ENCODE measurements at regions not wholly inside any gene's neighbourhood (a gene's known extent, or its start where the extent isn't known, plus 50 kb on each side); places are given as distances from the start of the nearest gene placed in this dataset.

DNA sequence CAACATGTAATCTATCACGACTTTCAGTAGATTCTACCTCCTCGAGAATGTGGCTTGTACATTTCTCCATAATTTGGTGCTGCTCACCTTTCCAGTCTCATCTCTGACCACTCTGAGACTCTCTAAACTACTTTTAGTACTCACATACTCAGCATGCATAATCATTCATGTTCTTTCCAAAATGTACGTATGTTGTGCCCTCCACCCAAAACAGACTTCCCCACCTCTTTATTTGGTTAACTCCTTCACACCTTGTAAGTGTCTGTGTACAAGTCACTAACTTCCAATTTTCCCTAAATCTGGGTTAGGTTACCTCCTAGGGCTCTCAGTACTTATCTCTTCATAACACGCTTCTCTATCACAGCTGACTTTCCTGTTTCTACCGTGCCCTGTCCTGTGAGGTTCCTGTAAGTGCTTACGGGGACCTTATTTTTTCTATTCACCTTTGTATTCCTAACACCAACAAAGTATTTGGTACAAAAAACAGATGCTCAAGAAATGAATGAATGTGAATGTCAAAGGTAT, 186.2 kb upstream of the MKLN1 start:
- no peaks in the 10 kb centered on the region for H3K36me3 ChIP-seq (replicated peaks; ENCODE audit: insufficient read depth, low read length)
- H2AFZ ChIP-seq (ENCODE audit: low read length) = no peak overlapping the region
- H3K27ac ChIP-seq (ENCODE audit: low read length) = no peak overlapping the region
- no peak overlapping the region for H3K4me2 ChIP-seq (ENCODE audit: low read depth, low read length)
- no peaks in the 10 kb centered on the region for H3K4me1 ChIP-seq (ENCODE audit: low read length)
- H3K9me2 ChIP-seq (replicated peaks; ENCODE audit: insufficient read depth, low read length) = no peaks in the 10 kb centered on the region
- no peaks in the 10 kb centered on the region for H3K27me3 ChIP-seq (replicated peaks; ENCODE audit: insufficient read depth, low read length)
- H3K4me3 ChIP-seq (ENCODE audit: low read length) = no peak overlapping the region
- H3K9ac ChIP-seq (ENCODE audit: low read length) = no peak overlapping the region
- H4K20me1 ChIP-seq (ENCODE audit: insufficient read depth, low read length) = no peaks in the 10 kb centered on the region
- no peak for DNase-seq
- no peaks in the 10 kb centered on the region for H3F3A ChIP-seq (ENCODE audit: insufficient read depth, low read length)
- H3K79me2 ChIP-seq (ENCODE audit: low read length) = no peaks in the 10 kb centered on the region
- no peaks in the 10 kb centered on the region for H3K9me3 ChIP-seq (replicated peaks; ENCODE audit: insufficient read depth, low read length)
- TF ChIP-seq, protein P1, sequence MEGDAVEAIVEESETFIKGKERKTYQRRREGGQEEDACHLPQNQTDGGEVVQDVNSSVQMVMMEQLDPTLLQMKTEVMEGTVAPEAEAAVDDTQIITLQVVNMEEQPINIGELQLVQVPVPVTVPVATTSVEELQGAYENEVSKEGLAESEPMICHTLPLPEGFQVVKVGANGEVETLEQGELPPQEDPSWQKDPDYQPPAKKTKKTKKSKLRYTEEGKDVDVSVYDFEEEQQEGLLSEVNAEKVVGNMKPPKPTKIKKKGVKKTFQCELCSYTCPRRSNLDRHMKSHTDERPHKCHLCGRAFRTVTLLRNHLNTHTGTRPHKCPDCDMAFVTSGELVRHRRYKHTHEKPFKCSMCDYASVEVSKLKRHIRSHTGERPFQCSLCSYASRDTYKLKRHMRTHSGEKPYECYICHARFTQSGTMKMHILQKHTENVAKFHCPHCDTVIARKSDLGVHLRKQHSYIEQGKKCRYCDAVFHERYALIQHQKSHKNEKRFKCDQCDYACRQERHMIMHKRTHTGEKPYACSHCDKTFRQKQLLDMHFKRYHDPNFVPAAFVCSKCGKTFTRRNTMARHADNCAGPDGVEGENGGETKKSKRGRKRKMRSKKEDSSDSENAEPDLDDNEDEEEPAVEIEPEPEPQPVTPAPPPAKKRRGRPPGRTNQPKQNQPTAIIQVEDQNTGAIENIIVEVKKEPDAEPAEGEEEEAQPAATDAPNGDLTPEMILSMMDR (IDR thresholded peaks at IDR 0.05; ENCODE audit: low read length) = no peak
- TF ChIP-seq EZH2 (optimal IDR thresholded peaks at IDR 0.05; ENCODE audit: low read depth, low read length) (no peak), EZH2phosphoT487 (IDR thresholded peaks at IDR 0.05; ENCODE audit: low read length) (no peak)

DNA sequence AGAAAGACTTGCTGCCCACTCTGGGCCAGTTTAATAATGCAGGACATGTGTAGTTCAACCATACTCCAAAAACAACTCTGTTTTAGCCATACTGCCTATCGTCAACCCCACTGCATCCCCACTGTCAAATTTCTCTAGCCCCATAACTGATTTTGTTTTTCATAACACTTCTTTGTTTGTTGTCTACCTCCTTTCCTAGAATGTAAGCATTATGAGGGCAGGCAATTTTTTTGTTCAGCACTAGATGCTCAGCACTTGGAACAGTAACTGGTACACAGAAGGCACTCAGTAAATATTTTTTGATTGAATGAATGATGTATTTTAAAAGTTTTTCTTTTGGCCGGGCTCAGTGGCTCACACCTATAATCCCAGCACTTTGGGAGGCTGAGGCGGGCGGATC, 183.8 kb upstream of the MKLN1 start:
- no peak overlapping the region for H3K27ac ChIP-seq (ENCODE audit: low read length)
- no peak overlapping the region for H3K9ac ChIP-seq (ENCODE audit: low read length)
- H2AFZ ChIP-seq (ENCODE audit: low read length) = no peak overlapping the region
- H3F3A ChIP-seq (ENCODE audit: insufficient read depth, low read length) = no peaks in the 10 kb centered on the region
- no peaks in the 10 kb centered on the region for H3K4me1 ChIP-seq (ENCODE audit: low read length)
- no peaks in the 10 kb centered on the region for H4K20me1 ChIP-seq (ENCODE audit: insufficient read depth, low read length)
- no peaks in the 10 kb centered on the region for H3K9me3 ChIP-seq (replicated peaks; ENCODE audit: insufficient read depth, low read length)
- H3K27me3 ChIP-seq (replicated peaks; ENCODE audit: insufficient read depth, low read length) = no peaks in the 10 kb centered on the region
- no peaks in the 10 kb centered on the region for H3K9me2 ChIP-seq (replicated peaks; ENCODE audit: insufficient read depth, low read length)
- DNase-seq = no peak
- TF ChIP-seq EZH2phosphoT487 (IDR thresholded peaks at IDR 0.05; ENCODE audit: low read length) (no peak), EZH2 (optimal IDR thresholded peaks at IDR 0.05; ENCODE audit: low read depth, low read length) (no peak)
- TF ChIP-seq, protein P1 (IDR thresholded peaks at IDR 0.05; ENCODE audit: low read length) = no peak
- no peak overlapping the region for H3K4me3 ChIP-seq (ENCODE audit: low read length)
- H3K36me3 ChIP-seq (replicated peaks; ENCODE audit: insufficient read depth, low read length) = no peaks in the 10 kb centered on the region
- no peak overlapping the region for H3K4me2 ChIP-seq (ENCODE audit: low read depth, low read length)
- no peaks in the 10 kb centered on the region for H3K79me2 ChIP-seq (ENCODE audit: low read length)

DNA sequence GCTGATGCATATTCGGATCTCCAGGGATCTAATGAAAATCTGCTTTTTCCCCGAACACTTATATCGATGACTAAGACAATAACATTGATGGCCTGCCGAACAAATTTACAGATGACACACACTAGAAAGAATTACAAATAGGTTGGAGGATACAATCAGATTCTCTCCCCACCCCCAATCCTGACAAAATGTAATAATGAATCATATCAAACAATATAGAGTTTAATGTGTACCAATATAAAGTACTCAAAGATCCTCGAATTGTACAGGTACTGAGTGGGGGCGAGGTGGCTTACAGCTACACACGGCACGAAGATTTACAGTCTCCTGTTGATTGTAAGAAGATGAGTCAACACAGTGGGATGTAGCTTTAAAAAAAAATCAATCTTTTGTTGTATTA, 182.7 kb upstream of the MKLN1 start:
- H3K4me1 ChIP-seq (ENCODE audit: low read length) = no peaks in the 10 kb centered on the region
- H3K36me3 ChIP-seq (replicated peaks; ENCODE audit: insufficient read depth, low read length) = no peaks in the 10 kb centered on the region
- H4K20me1 ChIP-seq (ENCODE audit: insufficient read depth, low read length) = no peaks in the 10 kb centered on the region
- no peak overlapping the region for H3K27ac ChIP-seq (ENCODE audit: low read length)
- H2AFZ ChIP-seq (ENCODE audit: low read length) = no peak overlapping the region
- H3K27me3 ChIP-seq (replicated peaks; ENCODE audit: insufficient read depth, low read length) = no peaks in the 10 kb centered on the region
- H3K9ac ChIP-seq (ENCODE audit: low read length) = no peak overlapping the region
- no peak overlapping the region for H3K4me3 ChIP-seq (ENCODE audit: low read length)
- no peak for TF ChIP-seq EZH2 (optimal IDR thresholded peaks at IDR 0.05; ENCODE audit: low read depth, low read length)
- no peak for TF ChIP-seq EZH2phosphoT487 (IDR thresholded peaks at IDR 0.05; ENCODE audit: low read length)
- TF ChIP-seq, protein P1 (IDR thresholded peaks at IDR 0.05; ENCODE audit: low read length) = no peak
- DNase-seq = no peak
- no peaks in the 10 kb centered on the region for H3K79me2 ChIP-seq (ENCODE audit: low read length)
- no peaks in the 10 kb centered on the region for H3F3A ChIP-seq (ENCODE audit: insufficient read depth, low read length)
- H3K4me2 ChIP-seq (ENCODE audit: low read depth, low read length) = no peak overlapping the region
- H3K9me2 ChIP-seq (replicated peaks; ENCODE audit: insufficient read depth, low read length) = no peaks in the 10 kb centered on the region
- no peaks in the 10 kb centered on the region for H3K9me3 ChIP-seq (replicated peaks; ENCODE audit: insufficient read depth, low read length)
